ENCODE measurements at regions not wholly inside any gene's neighbourhood (a gene's known extent, or its start where the extent isn't known, plus 50 kb on each side); places are given as distances from the start of the nearest gene placed in this dataset.

GRCh38 chr4:111813555-111814140 lies 331.6 kb upstream of the FAM241A start:
- no peaks in the 10 kb centered on the region for H3K4me1 ChIP-seq
- H3K9me3 ChIP-seq: no peaks in the 10 kb centered on the region
- no peak overlapping the region for H3K27ac ChIP-seq
- TF ChIP-seq HMGXB4 (CRISPR knock-in tag; IDR thresholded peaks at IDR 0.05; ENCODE audit: borderline replicate concordance): no peak
- no peak for TF ChIP-seq EHMT2 (IDR thresholded peaks at IDR 0.05; ENCODE audit: low read depth)
- TF ChIP-seq HOXA7 (CRISPR knock-in tag; IDR thresholded peaks at IDR 0.05): no peak
- no peak for TF ChIP-seq HOXB5 (CRISPR knock-in tag; IDR thresholded peaks at IDR 0.05)
- no peak for TF ChIP-seq MAZ (IDR thresholded peaks at IDR 0.05; ENCODE audit: borderline replicate concordance, low read depth, low read length)
- TF ChIP-seq ZC3H11A (IDR thresholded peaks at IDR 0.05): no peak
- TF ChIP-seq BHLHE40 (IDR thresholded peaks at IDR 0.05; ENCODE audit: low read depth, low read length): no peak
- no peak for TF ChIP-seq RFX5 (IDR thresholded peaks at IDR 0.05)
- no peak for TF ChIP-seq JUN (IDR thresholded peaks at IDR 0.05)
- TF ChIP-seq KDM1A (IDR thresholded peaks at IDR 0.05; ENCODE audit: low read depth): no peak
- no peak for TF ChIP-seq HOXB13 (CRISPR knock-in tag; IDR thresholded peaks at IDR 0.05; ENCODE audit: low read depth)
- no peak for TF ChIP-seq POLR2AphosphoS2 (conservative IDR thresholded peaks at IDR 0.05; ENCODE audit: low read length)
- no peak overlapping the region for H3K4me2 ChIP-seq
- FAIRE-seq (no peak), ATAC-seq (no peak), DNase-seq (ENCODE audit: low read depth in 1 of 2, low spot score in 1 of 2) (no peak)
- ChIA-PET CTCF (interaction anchor here (0.7 kb wide), 1 partner anchor 178 kb away, joined by 3 read pairs; no protein-coding TSS in a partner anchor), POLR2A (no interaction called here)
- H3K4me3 ChIP-seq: no peak overlapping the region
- WGBS (ENCODE audit: missing lambda C conversion rate): 5% methylated on average over 3 of the region's 3 CpGs

GRCh38 chr4:111814961-111815360 lies 330.3 kb upstream of the FAM241A start:
- TF ChIP-seq POLR2AphosphoS2 (conservative IDR thresholded peaks at IDR 0.05; ENCODE audit: low read length): no peak
- CTCF ChIA-PET: no interaction called here
- Histone ChIP-seq H3K4me1 (no peaks in the 10 kb centered on the region), H3K9me3 (no peaks in the 10 kb centered on the region), H3K4me2 (no peak overlapping the region), H3K27ac (no peak overlapping the region), H3K4me3 (no peak overlapping the region)
- ATAC-seq (no peak), DNase-seq (ENCODE audit: low read depth in 1 of 2, low spot score in 1 of 2) (no peak), FAIRE-seq (no peak)
- POLR2A ChIA-PET: no interaction called here
- WGBS (ENCODE audit: missing lambda C conversion rate): 32% methylated on average over 5 of the region's 6 CpGs

GRCh38 chr4:111821342-111821741 lies 323.9 kb upstream of the FAM241A start:
- POLR2A ChIA-PET: no interaction called here
- Histone ChIP-seq H3K4me2 (no peak overlapping the region), H3K4me3 (no peak overlapping the region), H3K9me3 (no peaks in the 10 kb centered on the region), H3K4me1 (no peaks in the 10 kb centered on the region), H3K27ac (no peak overlapping the region)
- FAIRE-seq: no peak
- CTCF ChIA-PET: no interaction called here
- no peak for DNase-seq (ENCODE audit: low read depth in 1 of 2, low spot score in 1 of 2)
- no peak for ATAC-seq
- TF ChIP-seq MAFK (IDR thresholded peaks at IDR 0.05; ENCODE audit: partially characterized antibody): no peak
- TF ChIP-seq POLR2A (IDR thresholded peaks at IDR 0.05; ENCODE audit: low read length): no peak
- no peak for TF ChIP-seq CTCF (IDR thresholded peaks at IDR 0.05)
- TF ChIP-seq HES2 (IDR thresholded peaks at IDR 0.05): no peak
- no peak for TF ChIP-seq ESRRA (IDR thresholded peaks at IDR 0.05; ENCODE audit: borderline replicate concordance, low read length)
- no peak for TF ChIP-seq PBX3 (IDR thresholded peaks at IDR 0.05)
- TF ChIP-seq SMC3 (IDR thresholded peaks at IDR 0.05): no peak
- no peak for TF ChIP-seq REST (IDR thresholded peaks at IDR 0.05)
- TF ChIP-seq HMGXB4 (CRISPR knock-in tag; IDR thresholded peaks at IDR 0.05; ENCODE audit: borderline replicate concordance): no peak
- no peak for TF ChIP-seq ZC3H11A (IDR thresholded peaks at IDR 0.05)
- no peak for TF ChIP-seq EP300 (IDR thresholded peaks at IDR 0.05)
- no peak for TF ChIP-seq EHF (CRISPR knock-in tag; IDR thresholded peaks at IDR 0.05)
- no peak for TF ChIP-seq SREBF2 (IDR thresholded peaks at IDR 0.05)
- TF ChIP-seq TP53 (CRISPR knock-in tag; IDR thresholded peaks at IDR 0.05): no peak
- no peak for TF ChIP-seq JUNB (IDR thresholded peaks at IDR 0.05)
